C4-2B (cell line): ENCODE measurements at regions not wholly inside any gene's neighbourhood (a gene's known extent, or its start where the extent isn't known, plus 50 kb on each side); places are given as distances from the start of the nearest gene placed in this dataset.

Experiments used
- CTCF ChIP-seq: fragments of 450-650 bp; conservative IDR thresholded peaks from 2 replicates; pipeline ENCODE4 v1.5.1; 2017; ENCODE audit warnings: mild to moderate bottlenecking
- ZFX ChIP-seq: fragments of 450-650 bp; IDR thresholded peaks from 2 replicates; pipeline ENCODE4 v1.6.1; 2017

GRCh38 chr18:27879540-27879939 is 297.4 kb downstream of the CDH2 start:
- TF ChIP-seq CTCF: no peak
- TF ChIP-seq ZFX: no peak
